GF-D8 (cell line): ENCODE measurements at regions not wholly inside any gene's neighbourhood (a gene's known extent, or its start where the extent isn't known, plus 50 kb on each side); places are given as distances from the start of the nearest gene placed in this dataset.
"Not testable (repeated sequence)": the region's sequence is repeated elsewhere in the genome, so short reads cannot be mapped to it uniquely, and the experiment has no call there.

Experiments
- DNase-seq: peaks from one replicate; lab custom pipeline; 2025; lab: John Stamatoyannopoulos, UW

- DNase-seq = no peak
Measured at GRCh38 chr5:124176692-124177091, 569.7 kb downstream of the ZNF608 start.

- DNase-seq = no peak
Measured at GRCh38 chr5:124173386-124173785, 573.1 kb downstream of the ZNF608 start.

GRCh38 chr5:124172389-124173003 is 573.9 kb downstream of the ZNF608 start:
- DNase-seq = no peak

DNA sequence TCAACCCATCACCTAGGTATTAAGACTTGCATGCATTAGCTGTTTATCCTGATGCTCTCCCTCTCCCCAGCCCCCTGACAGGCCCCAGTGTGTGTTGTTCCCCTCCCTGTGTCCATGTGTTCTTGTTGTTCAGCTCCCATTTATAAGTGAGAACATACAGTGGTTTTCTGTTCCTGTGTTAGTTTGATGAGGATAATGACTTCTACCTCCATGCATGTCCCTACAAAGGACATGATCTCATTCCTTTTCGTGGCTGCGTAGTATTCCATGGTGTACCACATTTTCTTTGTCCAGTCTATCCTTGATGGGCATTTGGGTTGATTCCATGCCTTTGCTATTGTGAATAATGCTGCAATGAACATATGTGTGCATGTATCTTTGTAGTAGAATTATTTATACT is 578.3 kb downstream of the ZNF608 start:
- DNase-seq = not testable (repeated sequence)

GRCh38 chr5:124162767-124163532 is 583.5 kb downstream of the ZNF608 start:
- no peak for DNase-seq

DNA sequence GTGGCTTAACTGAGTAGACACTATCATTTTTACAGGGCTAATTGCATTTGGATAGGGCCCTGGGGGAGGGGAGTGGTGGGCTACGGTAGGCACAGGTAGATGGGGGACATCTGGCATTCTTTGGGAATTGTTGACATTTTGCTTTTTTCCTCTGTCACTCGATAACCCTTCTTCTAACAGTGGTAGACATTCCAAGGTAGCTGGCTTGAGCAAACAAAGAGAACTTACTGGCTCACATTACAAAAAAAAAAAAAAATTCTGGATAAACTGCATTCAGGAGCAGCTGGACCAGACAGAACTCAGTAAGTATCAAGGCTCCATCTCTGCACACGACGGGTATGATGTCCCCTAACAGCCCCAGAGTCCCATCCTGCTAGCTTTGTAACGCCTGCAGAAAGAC is 585.2 kb downstream of the ZNF608 start:
- no peak for DNase-seq

GRCh38 chr5:124160265-124160664 is 586.2 kb downstream of the ZNF608 start:
- DNase-seq = no peak

DNA sequence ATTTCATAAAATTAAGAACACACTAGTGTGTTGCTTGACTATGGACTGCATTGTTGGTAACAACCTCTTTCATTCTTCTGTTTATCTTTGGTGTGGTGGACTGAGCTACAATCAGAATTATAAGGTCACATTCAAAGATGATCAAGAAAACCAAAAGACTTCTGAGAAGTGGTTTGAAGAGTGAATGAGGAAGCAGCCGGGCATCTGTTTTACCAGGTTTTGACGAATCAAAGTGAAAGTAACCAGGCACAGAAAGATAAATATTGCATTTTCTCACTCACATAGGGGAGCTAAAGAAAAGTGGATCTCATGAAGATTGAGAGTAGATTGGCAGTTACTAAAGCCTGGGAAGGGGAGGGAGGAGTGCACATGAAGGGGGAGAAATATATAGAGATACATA is 589.1 kb downstream of the ZNF608 start:
- no peak for DNase-seq

GRCh38 chr5:124156415-124156996 is 589.9 kb downstream of the ZNF608 start:
- no peak for DNase-seq

DNA sequence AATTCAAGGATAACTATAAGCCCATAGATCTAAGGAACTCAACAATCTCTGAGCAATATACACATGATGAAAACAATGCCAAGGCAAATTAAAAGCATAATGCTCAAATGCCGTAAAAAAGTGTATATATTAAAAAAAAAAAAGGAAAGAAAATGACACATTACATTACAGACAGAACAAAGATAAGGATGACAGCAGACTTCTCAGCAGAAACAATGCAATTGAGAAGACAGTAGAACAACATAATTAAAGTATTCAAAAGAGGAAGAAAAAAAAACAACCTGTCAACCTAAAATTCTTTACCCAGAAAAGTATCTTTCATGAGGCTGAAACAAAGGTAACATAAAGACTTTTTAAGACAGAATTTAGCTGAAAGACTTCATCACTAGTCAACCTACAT is 591.7 kb downstream of the ZNF608 start:
- DNase-seq = no peak

DNA sequence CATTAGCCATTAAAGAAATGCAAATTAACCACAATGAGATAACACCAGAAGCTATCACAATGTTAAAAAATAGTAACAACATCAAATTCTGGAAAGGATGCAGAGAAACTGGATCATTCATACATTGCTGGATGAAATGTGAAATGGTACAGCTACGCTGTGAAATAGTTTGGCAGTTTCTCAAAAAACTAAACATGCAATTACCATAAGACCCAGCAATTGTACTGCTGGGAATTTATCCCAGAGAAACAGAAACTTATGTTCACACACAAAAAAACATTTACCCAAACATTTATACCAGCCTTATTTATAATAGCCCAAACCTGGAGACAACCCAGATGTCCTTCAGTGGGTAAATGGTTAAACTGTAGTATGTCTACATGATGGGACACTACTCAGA is 592.9 kb downstream of the ZNF608 start:
- DNase-seq = no peak

GRCh38 chr5:124148574-124148973 is 597.9 kb downstream of the ZNF608 start:
- DNase-seq = no peak

GRCh38 chr5:124140060-124140459 is 606.4 kb downstream of the ZNF608 start:
- no peak for DNase-seq

DNA sequence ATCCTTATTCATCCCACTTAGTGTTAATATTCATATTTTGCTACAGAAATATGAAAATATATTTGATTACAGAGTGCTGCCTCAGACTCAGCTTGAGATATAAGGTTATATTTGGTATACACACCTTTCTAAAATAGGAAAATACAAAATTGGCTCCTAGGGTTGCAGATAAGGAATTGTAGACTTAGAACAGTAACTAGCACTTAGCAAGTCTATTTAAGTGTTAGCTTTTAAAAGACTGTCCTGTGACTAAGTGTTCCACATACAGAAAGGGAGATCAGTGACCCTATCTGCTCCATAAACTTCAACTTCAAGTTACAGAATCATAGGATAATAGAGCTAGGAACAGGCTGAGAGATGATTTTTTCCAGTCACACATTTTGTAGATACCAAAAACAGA is 607.0 kb downstream of the ZNF608 start:
- DNase-seq = no peak

DNA sequence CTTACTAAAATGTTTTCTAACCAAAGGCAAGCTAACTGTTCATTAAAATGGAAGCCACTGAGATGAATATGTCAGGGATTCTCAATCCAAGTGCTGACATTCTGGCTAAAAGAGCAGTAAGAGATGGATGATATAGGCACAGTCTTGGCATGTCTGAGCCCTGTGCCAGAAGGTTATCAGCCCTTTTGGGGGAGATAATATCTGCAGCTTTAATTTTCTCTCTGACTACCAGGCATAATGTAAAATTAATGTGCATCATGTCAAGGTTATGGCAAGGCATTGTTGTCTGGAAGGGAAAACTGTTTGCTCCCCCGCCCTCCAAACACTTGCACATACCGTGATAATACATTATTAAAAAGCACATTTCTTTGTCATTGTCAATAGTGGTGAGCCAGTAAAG is 609.8 kb downstream of the ZNF608 start:
- DNase-seq = no peak

DNA sequence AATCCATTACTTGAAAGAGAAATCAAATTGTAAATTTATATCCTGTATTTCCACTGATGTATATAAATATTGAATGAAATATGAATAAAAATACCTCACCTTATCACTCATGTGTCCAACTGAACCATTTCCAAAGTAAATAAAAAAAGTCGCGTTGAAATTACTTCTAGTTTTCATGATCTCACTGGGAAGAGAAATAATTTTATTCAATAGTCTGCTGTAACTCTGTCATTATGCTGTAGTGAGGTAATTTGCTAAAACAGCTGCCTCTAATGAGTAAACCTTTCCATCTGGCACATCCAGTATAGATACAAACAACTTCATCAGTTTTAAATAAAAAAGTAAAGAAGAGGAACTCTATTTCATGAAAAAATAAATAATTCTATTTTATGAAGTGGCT is 611.5 kb downstream of the ZNF608 start:
- DNase-seq = no peak

DNA sequence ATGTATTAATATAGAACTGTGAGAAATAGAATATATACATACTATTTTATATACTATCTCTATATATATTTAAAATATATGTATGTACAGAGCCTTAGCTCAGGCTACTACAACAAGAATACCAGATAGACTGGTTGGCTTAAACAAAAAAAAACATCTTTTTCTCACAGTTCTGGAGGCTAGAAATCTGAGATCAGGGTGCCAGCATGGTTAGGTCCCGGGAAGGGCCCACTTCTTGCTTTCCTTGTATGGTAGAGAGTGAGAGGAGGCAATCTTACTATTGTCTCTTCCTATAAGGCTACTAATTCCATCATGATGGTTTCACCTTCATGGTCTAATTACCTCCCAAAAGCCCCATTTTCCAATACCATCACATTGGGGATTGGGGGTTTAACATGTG is 613.0 kb downstream of the ZNF608 start:
- no peak for DNase-seq

- DNase-seq = no peak
Measured at GRCh38 chr5:124132843-124133242, 613.6 kb downstream of the ZNF608 start.

- no peak for DNase-seq
Measured at GRCh38 chr5:124131466-124131865, 615.0 kb downstream of the ZNF608 start.

- no peak for DNase-seq
Measured at GRCh38 chr5:124130816-124131215, 615.6 kb downstream of the ZNF608 start.

DNA sequence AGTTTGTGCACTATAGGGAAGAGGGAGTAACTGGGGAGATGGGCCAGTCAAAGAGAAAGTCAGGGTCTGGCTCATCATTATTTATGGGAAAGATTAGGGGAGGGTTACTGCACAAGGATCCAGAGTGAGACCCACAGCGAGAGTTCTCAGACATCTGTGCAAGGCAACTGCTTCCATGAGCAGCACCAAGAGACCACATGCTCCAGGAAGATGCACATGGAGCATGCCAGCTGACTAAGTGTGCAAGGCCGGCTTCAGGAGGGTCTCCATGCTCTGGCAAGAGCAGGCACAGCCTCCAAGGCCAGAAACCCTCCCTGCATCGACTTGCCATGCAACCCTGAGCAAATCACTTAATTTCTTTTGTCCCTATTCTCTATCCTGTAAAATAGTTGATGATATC is 616.9 kb downstream of the CSNK1G3 start:
- DNase-seq = no peak

- DNase-seq = no peak
Measured at GRCh38 chr5:124126504-124127217, 614.7 kb downstream of the CSNK1G3 start.

DNA sequence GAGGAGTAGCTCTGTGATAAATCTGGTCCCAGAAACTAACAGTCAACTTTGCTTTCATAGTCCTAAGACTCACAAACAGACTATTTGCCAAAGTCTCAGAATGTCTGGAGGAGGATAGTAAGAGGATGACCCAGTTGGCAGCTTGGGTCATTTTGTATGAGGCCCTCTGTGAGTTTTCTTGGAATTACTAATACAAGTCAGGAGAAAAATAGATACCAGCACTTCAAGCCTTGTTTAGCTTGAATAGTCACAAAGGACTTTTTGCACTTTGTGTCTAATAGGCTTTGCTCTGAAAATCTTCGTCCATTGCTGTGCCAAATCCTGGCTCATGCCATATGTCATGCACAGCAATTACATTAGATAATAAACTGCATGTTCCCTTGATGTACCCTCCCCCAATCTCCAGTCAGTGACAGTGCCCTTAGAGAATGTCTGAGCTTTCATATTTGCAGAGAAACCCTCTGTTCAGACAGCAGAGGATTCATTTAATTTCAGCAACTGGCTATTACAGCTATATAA is 612.8 kb downstream of the CSNK1G3 start:
- no peak for DNase-seq
